SH-SY5Y (cell line): ENCODE measurements at regions not wholly inside any gene's neighbourhood (a gene's known extent, or its start where the extent isn't known, plus 50 kb on each side); places are given as distances from the start of the nearest gene placed in this dataset.

ENCODE experiments used
- GATA2 ChIP-seq: IDR thresholded peaks from 2 replicates; pipeline ENCODE4 v1.6.1; 2011; ENCODE audit warnings: mild to moderate bottlenecking, low read depth, low read length
- GATA3 ChIP-seq: IDR thresholded peaks from 2 replicates; pipeline ENCODE4 v1.6.1; 2011; ENCODE audit warnings: low read depth, mild to moderate bottlenecking, low read length, moderate library complexity

GRCh38 chr14:86505808-86506207 is 975.9 kb downstream of the FLRT2 start:
- TF ChIP-seq GATA2 (no peak), GATA3 (no peak)
